Natural killer cell (primary cell): ENCODE measurements at regions not wholly inside any gene's neighbourhood (a gene's known extent, or its start where the extent isn't known, plus 50 kb on each side); places are given as distances from the start of the nearest gene placed in this dataset.

Experiments used
- ATAC-seq, 3 donors: fragments of 150-1000 bp in 2 of 3; fragments of 200-7000 bp in 1 of 3; cut with Tn5 transposase; 1 replicate in 1 of 3; 2 replicates in 2 of 3; pipeline ENCODE4 v1.10.0; 2021; ENCODE audit warnings: mild to moderate bottlenecking in 2 of 3, moderate library complexity in 2 of 3
- DNase-seq, 2 donors: peaks; one replicate each; pipeline versions ENCODE4 v3.0.0 to v3.0.0-alpha.2; 2013 to 2021; ENCODE audit warnings: mixed read lengths in 1 of 2
- H3K27ac ChIP-seq: one replicate; pipeline ENCODE4 v1.5.1; 2013; ENCODE audit warnings: mild to moderate bottlenecking, low read length
- H3K27me3 ChIP-seq: one replicate; pipeline ENCODE4 v1.6.1; 2013; ENCODE audit warnings: low read length; ENCODE audit not compliant: control insufficient read depth, insufficient read depth
- H3K36me3 ChIP-seq: one replicate; pipeline ENCODE4 v1.6.1; 2013; ENCODE audit warnings: low read length; ENCODE audit not compliant: control insufficient read depth, insufficient read depth
- H3K4me1 ChIP-seq: one replicate; pipeline ENCODE4 v1.6.1; 2013; ENCODE audit warnings: low read length; ENCODE audit not compliant: control insufficient read depth, insufficient read depth
- H3K4me3 ChIP-seq: one replicate; pipeline ENCODE4 v1.5.1; 2013; ENCODE audit warnings: low read length
- H3K9me3 ChIP-seq: one replicate; pipeline ENCODE4 v1.6.1; 2013; ENCODE audit warnings: low read length; ENCODE audit not compliant: control insufficient read depth, insufficient read depth
- H3K27ac Mint-ChIP-seq, 2 donors: one replicate each; pipeline ENCODE4 v1.8.0; 2022; ENCODE audit warnings: mild to moderate bottlenecking in 2 of 2, mixed read lengths in 2 of 2, moderate library complexity in 1 of 2
- H3K27me3 Mint-ChIP-seq, 2 donors: one replicate each; pipeline ENCODE4 v1.8.0; 2022; ENCODE audit warnings: low read depth in 2 of 2, mixed read lengths in 2 of 2
- H3K36me3 Mint-ChIP-seq: one replicate; pipeline ENCODE4 v1.8.0; 2022; ENCODE audit warnings: mixed read lengths
- H3K4me1 Mint-ChIP-seq, 2 donors: one replicate each; pipeline ENCODE4 v1.8.0; 2022; ENCODE audit warnings: mixed read lengths in 2 of 2
- H3K4me3 Mint-ChIP-seq: one replicate; pipeline ENCODE4 v1.8.0; 2022; ENCODE audit warnings: mild to moderate bottlenecking, moderate library complexity, mixed read lengths
- H3K9me3 Mint-ChIP-seq, 2 donors: one replicate each; pipeline ENCODE4 v1.8.0; 2022; ENCODE audit warnings: mixed read lengths in 2 of 2
- CTCF ChIP-seq: fragments of 200-600 bp; IDR thresholded peaks from one replicate; pipeline ENCODE4 v1.8.0; 2022; ENCODE audit warnings: antibody characterized with exemption
- WGBS: methylation state at CpG from one replicate; pipeline ENCODE4 v1.1.7; 2013; ENCODE audit warnings: missing lambda C conversion rate; ENCODE audit not compliant: insufficient coverage; 5-methylcytosine and 5-hydroxymethylcytosine counted together
- intact Hi-C: fragments of 100-400 bp; cut with micrococcal nuclease; formaldehyde crosslinking; loops from one replicate; pipeline ENCODE4 v1.14.2; 2022

GRCh38 chr18:75687626-75688025 lies 260.1 kb upstream of the SMIM21 start:
- H3K9me3 Mint-ChIP-seq: no peaks in the 10 kb centered on the region
- no peaks in the 10 kb centered on the region for H3K4me1 Mint-ChIP-seq
- no peaks in the 10 kb centered on the region for H3K27me3 ChIP-seq
- H3K36me3 Mint-ChIP-seq: no peaks in the 10 kb centered on the region
- no peak overlapping the region for H3K27ac Mint-ChIP-seq
- ATAC-seq (no peak), DNase-seq (no peak)
- no peaks in the 10 kb centered on the region for H3K36me3 ChIP-seq
- WGBS: 86% methylated on average over 2 of the region's 2 CpGs
- H3K27ac ChIP-seq: no peak overlapping the region
- intact Hi-C loops: no loop called here
- no peaks in the 10 kb centered on the region for H3K27me3 Mint-ChIP-seq
- H3K4me3 Mint-ChIP-seq: no peak overlapping the region
- TF ChIP-seq CTCF: no peak
- no peaks in the 10 kb centered on the region for H3K9me3 ChIP-seq
- H3K4me3 ChIP-seq: no peak overlapping the region
- H3K4me1 ChIP-seq: no peaks in the 10 kb centered on the region

GRCh38 chr18:75683426-75683825 lies 255.9 kb upstream of the SMIM21 start:
- Mint-ChIP-seq H3K4me3 (no peak overlapping the region), H3K36me3 (no peaks in the 10 kb centered on the region), H3K27me3 (no peaks in the 10 kb centered on the region), H3K27ac (no peak overlapping the region), H3K9me3 (no peaks in the 10 kb centered on the region), H3K4me1 (no peaks in the 10 kb centered on the region)
- intact Hi-C loops: no loop called here
- Histone ChIP-seq H3K9me3 (no peaks in the 10 kb centered on the region), H3K27me3 (no peaks in the 10 kb centered on the region), H3K4me1 (no peaks in the 10 kb centered on the region), H3K4me3 (no peak overlapping the region), H3K27ac (no peak overlapping the region), H3K36me3 (no peaks in the 10 kb centered on the region)
- DNase-seq (no peak), ATAC-seq (no peak)
- 94% methylated on average over 8 of the region's 8 CpGs for WGBS
- TF ChIP-seq CTCF: no peak

- no peaks in the 10 kb centered on the region for H3K36me3 ChIP-seq
- H3K9me3 ChIP-seq: no peaks in the 10 kb centered on the region
- no peaks in the 10 kb centered on the region for H3K9me3 Mint-ChIP-seq
- TF ChIP-seq CTCF: no peak
- H3K27ac Mint-ChIP-seq: no peak overlapping the region
- H3K36me3 Mint-ChIP-seq: no peaks in the 10 kb centered on the region
- no peak for DNase-seq
- ATAC-seq: no peak
- no peak overlapping the region for H3K27ac ChIP-seq
- no peaks in the 10 kb centered on the region for H3K27me3 Mint-ChIP-seq
- no peak overlapping the region for H3K4me3 ChIP-seq
- intact Hi-C loops: no loop called here
- H3K27me3 ChIP-seq: no peaks in the 10 kb centered on the region
- WGBS: 88% methylated on average over 6 of the region's 7 CpGs
- no peak overlapping the region for H3K4me3 Mint-ChIP-seq
- H3K4me1 Mint-ChIP-seq: no peaks in the 10 kb centered on the region
- H3K4me1 ChIP-seq: no peaks in the 10 kb centered on the region
These were observed 254.1 kb upstream of the SMIM21 start for GRCh38 chr18:75681538-75682115.

DNA sequence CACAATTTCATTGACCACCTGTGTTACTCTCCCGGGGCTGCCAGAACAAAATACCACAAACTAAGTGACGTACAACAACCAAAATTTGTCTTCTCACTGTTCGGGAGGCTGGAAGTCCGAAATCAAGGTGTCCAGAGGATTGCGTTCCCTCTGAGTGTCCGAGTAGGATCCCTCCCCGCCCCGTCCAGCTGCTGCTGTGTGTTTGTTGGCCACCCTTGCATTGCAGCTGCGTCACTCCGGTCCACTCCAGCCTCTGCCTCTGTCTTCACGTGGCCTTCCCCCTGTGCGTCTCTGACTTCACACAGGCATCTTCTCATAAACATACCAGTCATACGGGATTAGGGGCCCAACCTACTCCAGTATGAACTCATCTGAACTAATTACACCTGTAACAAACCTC lies 251.8 kb upstream of the SMIM21 start:
- intact Hi-C loops: no loop called here
- 88% methylated on average over 13 of the region's 13 CpGs for WGBS
- Mint-ChIP-seq H3K9me3 (peaks cover 0 to 2% of the 10 kb centered on the region in 2 donors), H3K36me3 (no peaks in the 10 kb centered on the region), H3K27ac (no peak overlapping the region), H3K4me3 (no peak overlapping the region), H3K27me3 (no peaks in the 10 kb centered on the region), H3K4me1 (no peaks in the 10 kb centered on the region)
- DNase-seq (no peak), ATAC-seq (no peak)
- Histone ChIP-seq H3K27ac (no peak overlapping the region), H3K36me3 (no peaks in the 10 kb centered on the region), H3K4me1 (no peaks in the 10 kb centered on the region), H3K27me3 (no peaks in the 10 kb centered on the region), H3K4me3 (no peak overlapping the region), H3K9me3 (no peaks in the 10 kb centered on the region)
- no peak for TF ChIP-seq CTCF
